IPS-18c (cell line): ENCODE measurements at regions not wholly inside any gene's neighbourhood (a gene's known extent, or its start where the extent isn't known, plus 50 kb on each side); places are given as distances from the start of the nearest gene placed in this dataset.
"Not testable (repeated sequence)": the region's sequence is repeated elsewhere in the genome, so short reads cannot be mapped to it uniquely, and the experiment has no call there.

ENCODE experiments used
- H3K4me3 ChIP-seq: 2 replicates; pipeline ENCODE4 v1.7.0; 2013; ENCODE audit warnings: low read depth, mild to moderate bottlenecking, low read length, moderate library complexity; ENCODE audit not compliant: insufficient read depth
- H3K9me3 ChIP-seq: one replicate; pipeline ENCODE4 v1.6.1; 2013; ENCODE audit warnings: mild to moderate bottlenecking, low read length, moderate library complexity; ENCODE audit not compliant: control insufficient read depth, insufficient read depth

- Histone ChIP-seq H3K4me3 (no peak overlapping the region), H3K9me3 (no peaks in the 10 kb centered on the region)
Measured at GRCh38 chr2:65991381-65992197, 443.3 kb upstream of the MEIS1 start.

GRCh38 chr2:65985986-65986385, 448.9 kb upstream of the MEIS1 start:
- Histone ChIP-seq H3K9me3 (no peaks in the 10 kb centered on the region), H3K4me3 (no peak overlapping the region)

GRCh38 chr2:65980531-65980930, 454.4 kb upstream of the MEIS1 start:
- no peaks in the 10 kb centered on the region for H3K9me3 ChIP-seq
- no peak overlapping the region for H3K4me3 ChIP-seq

GRCh38 chr2:65979446-65979845, 455.5 kb upstream of the MEIS1 start:
- H3K9me3 ChIP-seq, result no peaks in the 10 kb centered on the region

GRCh38 chr2:65974067-65974723, 460.7 kb upstream of the MEIS1 start:
- no peaks in the 10 kb centered on the region for H3K9me3 ChIP-seq
- H3K4me3 ChIP-seq, result no peak overlapping the region

More at GRCh38 chr2:65979446-65979845, 455.5 kb upstream of the MEIS1 start:
- no peak overlapping the region for H3K4me3 ChIP-seq

- Histone ChIP-seq H3K9me3 (peaks cover 2% of the 10 kb centered on the region), H3K4me3 (no peak overlapping the region)
Measured at GRCh38 chr2:65969161-65969560, 465.8 kb upstream of the MEIS1 start.

- H3K4me3 ChIP-seq, H3K9me3 ChIP-seq: not testable (repeated sequence)
Measured at GRCh38 chr2:65963303-65963702, 471.6 kb upstream of the MEIS1 start.

- H3K4me3 ChIP-seq, result no peak overlapping the region
- no peaks in the 10 kb centered on the region for H3K9me3 ChIP-seq
Measured at GRCh38 chr2:65960953-65961352, 474.0 kb upstream of the MEIS1 start.

- Histone ChIP-seq H3K9me3 (no peaks in the 10 kb centered on the region), H3K4me3 (no peak overlapping the region)
Measured at GRCh38 chr2:65957886-65958285, 477.0 kb upstream of the MEIS1 start.

GRCh38 chr2:65957454-65957853, 477.5 kb upstream of the MEIS1 start:
- H3K4me3 ChIP-seq, result no peak overlapping the region
- no peaks in the 10 kb centered on the region for H3K9me3 ChIP-seq

- no peaks in the 10 kb centered on the region for H3K9me3 ChIP-seq
- no peak overlapping the region; the same call in 1 of the 2 replicates for H3K4me3 ChIP-seq
Measured at GRCh38 chr2:65955259-65955658, 479.7 kb upstream of the MEIS1 start.

- no peak overlapping the region for H3K4me3 ChIP-seq
Measured at GRCh38 chr2:65952966-65953761, 481.8 kb upstream of the MEIS1 start.

GRCh38 chr2:65944213-65944612, 490.7 kb upstream of the MEIS1 start:
- no peak overlapping the region for H3K4me3 ChIP-seq
- no peaks in the 10 kb centered on the region for H3K9me3 ChIP-seq

More at GRCh38 chr2:65952966-65953761, 481.8 kb upstream of the MEIS1 start:
- no peaks in the 10 kb centered on the region for H3K9me3 ChIP-seq

- H3K9me3 ChIP-seq, result no peaks in the 10 kb centered on the region
- no peak overlapping the region for H3K4me3 ChIP-seq
Measured at GRCh38 chr2:65943099-65943786, 491.7 kb upstream of the MEIS1 start.

GRCh38 chr2:65940856-65941255, 494.1 kb upstream of the MEIS1 start:
- Histone ChIP-seq H3K4me3 (no peak overlapping the region), H3K9me3 (no peaks in the 10 kb centered on the region)

GRCh38 chr2:65939687-65940086, 495.2 kb upstream of the MEIS1 start:
- Histone ChIP-seq H3K4me3 (no peak overlapping the region), H3K9me3 (no peaks in the 10 kb centered on the region)
